EH (cell line): ENCODE measurements at regions not wholly inside any gene's neighbourhood (a gene's known extent, or its start where the extent isn't known, plus 50 kb on each side); places are given as distances from the start of the nearest gene placed in this dataset.
A peak's percentile ranks its signal among the peaks of the same experiment; 100 is the strongest.
"Not testable (repeated sequence)": the region's sequence is repeated elsewhere in the genome, so short reads cannot be mapped to it uniquely, and the experiment has no call there.

ENCODE experiments used
- DNase-seq: peaks from one replicate; pipeline ENCODE4 v3.0.0-alpha.2; 2015; ENCODE audit warnings: low read depth

- DNase-seq, result not testable (repeated sequence)
These were observed 142.1 kb downstream of the SPATA31A6 start for GRCh38 chr9:42325561-42325960.

GRCh38 chr9:42326482-42326881, 143.0 kb downstream of the SPATA31A6 start:
- DNase-seq, result not testable (repeated sequence)

GRCh38 chr9:42335342-42335741, 151.9 kb downstream of the SPATA31A6 start:
- peak; percentile 24 for DNase-seq

- not testable (repeated sequence) for DNase-seq
These were observed 152.7 kb downstream of the SPATA31A6 start for GRCh38 chr9:42335984-42336657.

GRCh38 chr9:42338275-42338674, 154.8 kb downstream of the SPATA31A6 start:
- DNase-seq, result not testable (repeated sequence)

- DNase-seq, result not testable (repeated sequence)
These were observed 156.4 kb downstream of the SPATA31A6 start for GRCh38 chr9:42339671-42340434.

GRCh38 chr9:42340435-42340723, 156.9 kb downstream of the SPATA31A6 start:
- not testable (repeated sequence) for DNase-seq

GRCh38 chr9:42341860-42342259, 158.4 kb downstream of the SPATA31A6 start:
- not testable (repeated sequence) for DNase-seq

- not testable (repeated sequence) for DNase-seq
These were observed 158.8 kb downstream of the SPATA31A6 start for GRCh38 chr9:42342297-42342696.

GRCh38 chr9:42344508-42344907, 161.0 kb downstream of the SPATA31A6 start:
- DNase-seq, result not testable (repeated sequence)

- DNase-seq, result not testable (repeated sequence)
These were observed 163.5 kb downstream of the SPATA31A6 start for GRCh38 chr9:42346916-42347315.

GRCh38 chr9:42349181-42349580, 165.7 kb downstream of the SPATA31A6 start:
- DNase-seq, result not testable (repeated sequence)

- not testable (repeated sequence) for DNase-seq
These were observed 167.0 kb downstream of the SPATA31A6 start for GRCh38 chr9:42350412-42350811.

GRCh38 chr9:42357604-42358373, 174.3 kb downstream of the SPATA31A6 start:
- DNase-seq, result not testable (repeated sequence)

GRCh38 chr9:42358626-42359247, 175.3 kb downstream of the SPATA31A6 start:
- DNase-seq, result not testable (repeated sequence)

- not testable (repeated sequence) for DNase-seq
These were observed 181.2 kb downstream of the SPATA31A6 start for GRCh38 chr9:42364410-42365243.

GRCh38 chr9:42365244-42365945, 181.9 kb downstream of the SPATA31A6 start:
- DNase-seq, result not testable (repeated sequence)

GRCh38 chr9:42368279-42368881, 184.9 kb downstream of the SPATA31A6 start:
- DNase-seq, result not testable (repeated sequence)

GRCh38 chr9:42370172-42370571, 186.7 kb downstream of the SPATA31A6 start:
- not testable (repeated sequence) for DNase-seq

- not testable (repeated sequence) for DNase-seq
These were observed 188.0 kb downstream of the SPATA31A6 start for GRCh38 chr9:42371417-42371816.
